Keratinocyte (primary cell): ENCODE measurements at regions not wholly inside any gene's neighbourhood (a gene's known extent, or its start where the extent isn't known, plus 50 kb on each side); places are given as distances from the start of the nearest gene placed in this dataset.

Experiments used
- DNase-seq: peaks from one replicate; pipeline ENCODE4 v3.0.0-alpha.2; 2011; ENCODE audit warnings: low read depth, missing footprints, low spot score
- FAIRE-seq: peaks from 2 replicates; lab custom pipeline; 2011; peaks lifted over from hg19 to GRCh38; lab: Jason Lieb, UNC
- H2AFZ ChIP-seq: 2 replicates; pipeline ENCODE4 v1.6.0; 2012; ENCODE audit warnings: low read length, control low read depth, inconsistent platforms; ENCODE audit not compliant: control insufficient read depth
- H3K27ac ChIP-seq: 2 replicates; pipeline ENCODE4 v1.5.1; 2011; ENCODE audit warnings: low read length; ENCODE audit not compliant: control insufficient read depth, insufficient read depth
- H3K27me3 ChIP-seq: 3 replicates; pipeline ENCODE4 v1.6.0; 2011; ENCODE audit warnings: low read length; ENCODE audit not compliant: control insufficient read depth, insufficient read depth; ENCODE audit errors: extremely low read depth
- H3K36me3 ChIP-seq, 2 experiments: 2 replicates in 1 of 2; 3 replicates in 1 of 2; pipeline ENCODE4 v1.5.1; 2011; ENCODE audit warnings: low read length in 2 of 2, mild to moderate bottlenecking in 1 of 2; ENCODE audit not compliant: control insufficient read depth in 2 of 2, insufficient read depth in 2 of 2; ENCODE audit errors: extremely low read depth in 1 of 2
- H3K4me1 ChIP-seq: 3 replicates; pipeline ENCODE4 v1.5.1; 2011; ENCODE audit warnings: low read length; ENCODE audit not compliant: control insufficient read depth, insufficient read depth; ENCODE audit errors: extremely low read depth
- H3K4me2 ChIP-seq: 3 replicates; pipeline ENCODE4 v1.6.0; 2011; ENCODE audit warnings: low read depth, low read length; ENCODE audit not compliant: control insufficient read depth, insufficient read depth; ENCODE audit errors: extremely low read depth
- H3K4me3 ChIP-seq, 3 experiments: fragments of 200-600 bp in 1 of 3; sonication (generic) in 1 of 3; 2 replicates in 2 of 3; 3 replicates in 1 of 3; pipeline ENCODE4 v1.5.1; 2011 to 2016; ENCODE audit warnings: low read length in 3 of 3, mild to moderate bottlenecking in 3 of 3, control low read depth in 2 of 3, inconsistent platforms in 1 of 3, low read depth in 1 of 3, mixed read lengths in 1 of 3, mixed run types in 1 of 3, moderate library complexity in 1 of 3; ENCODE audit not compliant: control insufficient read depth in 2 of 3, insufficient read depth in 2 of 3; ENCODE audit errors: extremely low read depth in 1 of 3
- H3K79me2 ChIP-seq: 2 replicates; pipeline ENCODE4 v1.6.0; 2012; ENCODE audit warnings: low read length; ENCODE audit not compliant: control insufficient read depth, insufficient read depth
- H3K9ac ChIP-seq: 3 replicates; pipeline ENCODE4 v1.6.0; 2011; ENCODE audit warnings: low read length; ENCODE audit not compliant: control insufficient read depth, insufficient read depth; ENCODE audit errors: extremely low read depth
- H3K9me1 ChIP-seq: 3 replicates; pipeline ENCODE4 v1.6.0; 2011; ENCODE audit warnings: low read length; ENCODE audit not compliant: control insufficient read depth, insufficient read depth; ENCODE audit errors: extremely low read depth
- H3K9me3 ChIP-seq: 2 replicates; pipeline ENCODE4 v1.5.1; 2012; ENCODE audit warnings: low read depth, low read length; ENCODE audit not compliant: control insufficient read depth
- H4K20me1 ChIP-seq: 3 replicates; pipeline ENCODE4 v1.6.0; 2011; ENCODE audit warnings: low read length; ENCODE audit not compliant: control insufficient read depth, insufficient read depth; ENCODE audit errors: extremely low read depth
- CTCF ChIP-seq, 3 experiments: IDR thresholded peaks in 1 of 3; conservative IDR thresholded peaks in 1 of 3; optimal IDR thresholded peaks in 1 of 3; 2 replicates in 2 of 3; 3 replicates in 1 of 3; pipeline versions ENCODE3 to v1.5.1; 2011; ENCODE audit warnings: low read length in 3 of 3, mild to moderate bottlenecking in 3 of 3, moderate library complexity in 2 of 3, control low read depth in 1 of 3, inconsistent platforms in 1 of 3; ENCODE audit not compliant: insufficient read depth in 2 of 3; ENCODE audit errors: extremely low read depth in 1 of 3
- EZH2 ChIP-seq: IDR thresholded peaks from one replicate; pipeline ENCODE4 v1.6.1; 2012; ENCODE audit warnings: inconsistent platforms, mild to moderate bottlenecking, low read length, moderate library complexity
- dilution Hi-C: fragments of 300-500 bp; cut with MboI; formaldehyde crosslinking; loops from one replicate; pipeline ENCODE4 v1.7.0; 2020; ENCODE audit warnings: low sequenced_read_pairs; ENCODE audit not compliant: extremely low pct_ligation_motif_present

- no peak overlapping the region for H3K27ac ChIP-seq
- DNase-seq = no peak
- FAIRE-seq = no peak
Observed at GRCh38 chr11:27217948-27218420, 145.0 kb downstream of the CCDC34 start.

GRCh38 chr11:27217496-27217895 is 145.5 kb downstream of the CCDC34 start:
- dilution Hi-C loops = no loop called here
- no peak for DNase-seq
- no peak for FAIRE-seq
- Histone ChIP-seq H3K4me2 (no peak overlapping the region), H3K27me3 (no peaks in the 10 kb centered on the region), H3K9me3 (no peaks in the 10 kb centered on the region), H3K36me3 (no peaks in the 10 kb centered on the region), H3K9ac (no peak overlapping the region), H3K27ac (no peak overlapping the region), H3K9me1 (no peaks in the 10 kb centered on the region), H3K79me2 (no peaks in the 10 kb centered on the region), H4K20me1 (no peaks in the 10 kb centered on the region), H3K4me3 (no peak overlapping the region), H3K4me1 (peaks cover 22% of the 10 kb centered on the region), H2AFZ (no peak overlapping the region)
- TF ChIP-seq EZH2 = no peak
- no peak for TF ChIP-seq CTCF (optimal IDR thresholded peaks at IDR 0.05 in 1 of 3, IDR thresholded peaks at IDR 0.05 in 1 of 3, conservative IDR thresholded peaks at IDR 0.05 in 1 of 3; ENCODE audit: extremely low read depth in 1 of 3, insufficient read depth in 2 of 3, low read length in 3 of 3)

More at GRCh38 chr11:27217948-27218420, 145.0 kb downstream of the CCDC34 start:
- Histone ChIP-seq H3K36me3 (no peaks in the 10 kb centered on the region), H4K20me1 (no peaks in the 10 kb centered on the region), H3K9ac (no peak overlapping the region), H3K79me2 (no peaks in the 10 kb centered on the region), H3K9me3 (no peaks in the 10 kb centered on the region), H3K4me2 (no peak overlapping the region), H2AFZ (no peak overlapping the region), H3K27me3 (no peaks in the 10 kb centered on the region), H3K4me1 (peaks cover 18% of the 10 kb centered on the region), H3K9me1 (no peaks in the 10 kb centered on the region), H3K4me3 (no peak overlapping the region)
- dilution Hi-C loops = no loop called here
- TF ChIP-seq EZH2 (no peak), CTCF (optimal IDR thresholded peaks at IDR 0.05 in 1 of 3, IDR thresholded peaks at IDR 0.05 in 1 of 3, conservative IDR thresholded peaks at IDR 0.05 in 1 of 3; ENCODE audit: extremely low read depth in 1 of 3, insufficient read depth in 2 of 3, low read length in 3 of 3) (no peak)
